Endothelial cell (in vitro differentiated cells): ENCODE measurements at regions not wholly inside any gene's neighbourhood (a gene's known extent, or its start where the extent isn't known, plus 50 kb on each side); places are given as distances from the start of the nearest gene placed in this dataset.

Experiments
- DNase-seq: peaks from one replicate; pipeline ENCODE4 v3.0.0; 2021; ENCODE audit warnings: low spot score
- H3K27ac Mint-ChIP-seq: one replicate; pipeline ENCODE4 v1.8.0; 2021; ENCODE audit warnings: mixed read lengths, inconsistent platforms; ENCODE audit not compliant: unreplicated experiment
- H3K27me3 Mint-ChIP-seq: one replicate; pipeline ENCODE4 v1.8.0; 2021; ENCODE audit warnings: mild to moderate bottlenecking, moderate library complexity, mixed read lengths, inconsistent platforms; ENCODE audit not compliant: unreplicated experiment
- H3K36me3 Mint-ChIP-seq: one replicate; pipeline ENCODE4 v1.8.0; 2021; ENCODE audit warnings: mild to moderate bottlenecking, low read depth, mixed read lengths, inconsistent platforms; ENCODE audit not compliant: unreplicated experiment
- H3K4me1 Mint-ChIP-seq: one replicate; pipeline ENCODE4 v1.8.0; 2021; ENCODE audit warnings: mild to moderate bottlenecking, mixed read lengths, inconsistent platforms; ENCODE audit not compliant: unreplicated experiment
- H3K4me3 Mint-ChIP-seq: one replicate; pipeline ENCODE4 v1.8.0; 2021; ENCODE audit warnings: mild to moderate bottlenecking, mixed read lengths, inconsistent platforms; ENCODE audit not compliant: unreplicated experiment
- H3K9me3 Mint-ChIP-seq: one replicate; pipeline ENCODE4 v1.8.0; 2021; ENCODE audit warnings: mixed read lengths, inconsistent platforms; ENCODE audit not compliant: unreplicated experiment
- CTCF ChIP-seq: fragments of 200-600 bp; sonication (generic); IDR thresholded peaks from one replicate; pipeline ENCODE4 v1.5.0; 2021; ENCODE audit warnings: antibody characterized with exemption; ENCODE audit not compliant: unreplicated experiment

- Mint-ChIP-seq H3K27ac (no peak overlapping the region), H3K4me3 (no peak overlapping the region), H3K36me3 (no peaks in the 10 kb centered on the region), H3K27me3 (no peaks in the 10 kb centered on the region), H3K4me1 (no peaks in the 10 kb centered on the region), H3K9me3 (peaks cover 6% of the 10 kb centered on the region)
- no peak for TF ChIP-seq CTCF
- DNase-seq, result no peak
These were observed 265.9 kb downstream of the TRIM36 start for GRCh38 chr5:114903767-114904166.

- H3K4me1 Mint-ChIP-seq, result no peaks in the 10 kb centered on the region
- no peak for TF ChIP-seq CTCF
- DNase-seq, result no peak
- H3K27me3 Mint-ChIP-seq, result peaks cover 1% of the 10 kb centered on the region
- no peak overlapping the region for H3K27ac Mint-ChIP-seq
- no peaks in the 10 kb centered on the region for H3K9me3 Mint-ChIP-seq
- no peak overlapping the region for H3K4me3 Mint-ChIP-seq
- H3K36me3 Mint-ChIP-seq, result no peaks in the 10 kb centered on the region
These were observed 271.1 kb downstream of the TRIM36 start for GRCh38 chr5:114898602-114899001.

- no peak for TF ChIP-seq CTCF
- Mint-ChIP-seq H3K4me3 (no peak overlapping the region), H3K27me3 (no peaks in the 10 kb centered on the region), H3K36me3 (no peaks in the 10 kb centered on the region), H3K9me3 (no peaks in the 10 kb centered on the region), H3K27ac (no peak overlapping the region), H3K4me1 (no peaks in the 10 kb centered on the region)
- no peak for DNase-seq
These were observed 286.0 kb downstream of the TRIM36 start for GRCh38 chr5:114883675-114884074.

- no peak for TF ChIP-seq CTCF
- Mint-ChIP-seq H3K4me1 (peaks cover 11% of the 10 kb centered on the region), H3K27ac (no peak overlapping the region), H3K27me3 (no peaks in the 10 kb centered on the region), H3K9me3 (no peaks in the 10 kb centered on the region), H3K4me3 (no peak overlapping the region), H3K36me3 (no peaks in the 10 kb centered on the region)
- DNase-seq, result no peak
These were observed 310.3 kb downstream of the TRIM36 start for GRCh38 chr5:114859438-114859735.

- Mint-ChIP-seq H3K27ac (no peak overlapping the region), H3K4me1 (peaks cover 11% of the 10 kb centered on the region), H3K4me3 (no peak overlapping the region), H3K36me3 (no peaks in the 10 kb centered on the region), H3K9me3 (no peaks in the 10 kb centered on the region), H3K27me3 (no peaks in the 10 kb centered on the region)
- no peak for DNase-seq
- no peak for TF ChIP-seq CTCF
These were observed 310.9 kb downstream of the TRIM36 start for GRCh38 chr5:114858665-114859437.
